GM12878 (cell line): ENCODE measurements at regions not wholly inside any gene's neighbourhood (a gene's known extent, or its start where the extent isn't known, plus 50 kb on each side); places are given as distances from the start of the nearest gene placed in this dataset.
"Not testable (repeated sequence)": the region's sequence is repeated elsewhere in the genome, so short reads cannot be mapped to it uniquely, and the experiment has no call there.

Experiments
- ATAC-seq: fragments of 200-7000 bp; cut with Tn5 transposase; 3 replicates; pipeline ENCODE4 v1.9.1; 2020; ENCODE audit warnings: mild to moderate bottlenecking, moderate library complexity
- BruUV-seq: library from RNA; stranded (reverse); fragments of 400-500 nt; replicated peaks from 2 replicates; lab custom pipeline; 2021; lab: Mats Ljungman, UMichigan
- CTCF ChIA-PET: fragments of 300-600 bp; sonication (Branson Sonifier 250); formaldehyde crosslinking; extraction: SDS; loops from one replicate; lab custom pipeline; 2021; ENCODE audit warnings: inconsistent platforms; lab: Yijun Ruan, JAX
- POLR2A ChIA-PET: fragments of 350-600 bp; formaldehyde crosslinking; extraction: SDS; loops from one replicate; lab custom pipeline; 2021; ENCODE audit warnings: inconsistent platforms; lab: Charles Lee
- RAD21 ChIA-PET: fragments of 300-600 bp; sonication (Branson Sonifier 250); formaldehyde crosslinking; loops from one replicate; lab custom pipeline; 2023; ENCODE audit warnings: antibody characterized with exemption; ENCODE audit not compliant: unreplicated experiment; lab: Charles Lee
- SMC1A ChIA-PET: fragments of 300-600 bp; sonication (Branson Sonifier 250); formaldehyde crosslinking; loops from one replicate; lab custom pipeline; 2023; ENCODE audit not compliant: unreplicated experiment, uncharacterized antibody; lab: Charles Lee
- DNase-seq: peaks from one replicate; pipeline ENCODE4 v3.0.0-alpha.2; 2011; ENCODE audit warnings: low read depth, low spot score
- FAIRE-seq: peaks from 3 replicates; lab custom pipeline; 2011; peaks lifted over from hg19 to GRCh38; lab: Jason Lieb, UNC
- H2AFZ ChIP-seq: 2 replicates; pipeline ENCODE4 v1.6.0; 2011; ENCODE audit warnings: low read depth, low read length, control low read depth; ENCODE audit not compliant: control insufficient read depth
- H3K27ac ChIP-seq: 2 replicates; pipeline ENCODE4 v1.5.1; 2011; ENCODE audit warnings: control low read depth; ENCODE audit not compliant: control insufficient read depth, insufficient read depth
- H3K27me3 ChIP-seq, 2 experiments: replicated peaks in 1 of 2; 2 replicates each; pipeline versions ENCODE4 v1.6.0 to v1.6.1; 2011; ENCODE audit warnings: low read length in 1 of 2; ENCODE audit not compliant: control insufficient read depth in 2 of 2, insufficient read depth in 2 of 2
- H3K36me3 ChIP-seq, 2 experiments: 2 replicates each; pipeline ENCODE4 v1.5.1; 2011; ENCODE audit warnings: low read length in 1 of 2; ENCODE audit not compliant: control insufficient read depth in 2 of 2, insufficient read depth in 2 of 2
- H3K4me1 ChIP-seq: 2 replicates; pipeline ENCODE4 v1.6.1; 2011; ENCODE audit warnings: mild to moderate bottlenecking, low read length, moderate library complexity, mixed read lengths; ENCODE audit not compliant: control insufficient read depth, insufficient read depth
- H3K4me2 ChIP-seq: 2 replicates; pipeline ENCODE4 v1.6.0; 2011; ENCODE audit warnings: control low read depth; ENCODE audit not compliant: control insufficient read depth, insufficient read depth
- H3K4me3 ChIP-seq: fragments of 200-600 bp; sonication (generic); 2 replicates; pipeline ENCODE4 v1.5.1; 2016
- H3K79me2 ChIP-seq: 2 replicates; pipeline ENCODE4 v1.6.0; 2011; ENCODE audit warnings: low read length; ENCODE audit not compliant: control insufficient read depth, insufficient read depth
- H3K9ac ChIP-seq: 2 replicates; pipeline ENCODE4 v1.8.0; 2011; ENCODE audit warnings: low read length, control low read depth, mixed read lengths; ENCODE audit not compliant: control insufficient read depth, insufficient read depth
- H3K9me3 ChIP-seq: replicated peaks from 3 replicates; pipeline ENCODE4 v1.5.1; 2011; ENCODE audit warnings: mild to moderate bottlenecking, low read length; ENCODE audit not compliant: control insufficient read depth, insufficient read depth
- H4K20me1 ChIP-seq: 2 replicates; pipeline ENCODE4 v1.6.0; 2011; ENCODE audit not compliant: control insufficient read depth, insufficient read depth
- WGBS: methylation state at CpG from one replicate; pipeline ENCODE4 v1.1.6; 2016; ENCODE audit warnings: low lambda C conversion rate; ENCODE audit not compliant: insufficient replicate concordance, insufficient coverage; ENCODE audit errors: missing lambda C conversion rate; 5-methylcytosine and 5-hydroxymethylcytosine counted together
- in situ Hi-C: fragments of 300-500 bp; cut with MboI; formaldehyde crosslinking; loops from 9 replicates; pipeline ENCODE4 v1.14.3; 2018; ENCODE audit warnings: mixed read lengths
- intact Hi-C: fragments of 100-400 bp; cut with micrococcal nuclease; formaldehyde crosslinking; loops from one replicate; pipeline ENCODE4 v1.14.2; 2022; ENCODE audit not compliant: unreplicated experiment

- ATAC-seq, BruUV-seq, H3K79me2 ChIP-seq, H3K36me3 ChIP-seq, H3K27me3 ChIP-seq, SMC1A ChIA-PET, RAD21 ChIA-PET, H3K27ac ChIP-seq, H4K20me1 ChIP-seq, FAIRE-seq, in situ Hi-C loops, H3K4me1 ChIP-seq, H3K4me2 ChIP-seq, DNase-seq, H3K9ac ChIP-seq, intact Hi-C loops, H2AFZ ChIP-seq, H3K4me3 ChIP-seq, POLR2A ChIA-PET, CTCF ChIA-PET, H3K9me3 ChIP-seq: not testable (repeated sequence)
- WGBS = 0% methylated on average over 2 of the region's 2 CpGs
These were observed 318.5 kb downstream of the ANKRD30B start for GRCh38 chr18:15066434-15066833.

GRCh38 chr18:15071311-15071710 is 323.3 kb downstream of the ANKRD30B start:
- H3K27ac ChIP-seq, H3K4me3 ChIP-seq, H3K36me3 ChIP-seq, ATAC-seq, SMC1A ChIA-PET, RAD21 ChIA-PET, CTCF ChIA-PET, intact Hi-C loops, H2AFZ ChIP-seq, H3K27me3 ChIP-seq, DNase-seq, H3K9me3 ChIP-seq, H3K79me2 ChIP-seq, FAIRE-seq, BruUV-seq, H4K20me1 ChIP-seq, H3K9ac ChIP-seq, POLR2A ChIA-PET, H3K4me1 ChIP-seq, H3K4me2 ChIP-seq, in situ Hi-C loops: not testable (repeated sequence)
- WGBS = 19% methylated on average over 2 of the region's 2 CpGs
